AML-193 (cell line): ENCODE measurements at regions not wholly inside any gene's neighbourhood (a gene's known extent, or its start where the extent isn't known, plus 50 kb on each side); places are given as distances from the start of the nearest gene placed in this dataset.

Experiments used
- DNase-seq, 2 experiments: peaks; one replicate each; lab custom pipeline; 2025; lab: John Stamatoyannopoulos, UW

GRCh38 chr4:1495416-1496115 is 89.3 kb upstream of the NKX1-1 start:
- no peak for DNase-seq

GRCh38 chr4:1494416-1495315 is 88.4 kb upstream of the NKX1-1 start:
- DNase-seq = no peak

GRCh38 chr4:1493540-1494287 is 87.5 kb upstream of the NKX1-1 start:
- no peak for DNase-seq

GRCh38 chr4:1492651-1493539 is 86.7 kb upstream of the NKX1-1 start:
- no peak for DNase-seq

GRCh38 chr4:1492142-1492457 is 85.9 kb upstream of the NKX1-1 start:
- DNase-seq = no peak

GRCh38 chr4:1491328-1492141 is 85.3 kb upstream of the NKX1-1 start:
- DNase-seq = no peak

- no peak for DNase-seq
These were observed 84.5 kb upstream of the NKX1-1 start for GRCh38 chr4:1490654-1491327.

- DNase-seq = no peak
These were observed 83.9 kb upstream of the NKX1-1 start for GRCh38 chr4:1490011-1490653.

- no peak for DNase-seq
These were observed 83.4 kb upstream of the NKX1-1 start for GRCh38 chr4:1489639-1489995.

GRCh38 chr4:1488831-1489638 is 82.8 kb upstream of the NKX1-1 start:
- no peak for DNase-seq

- no peak for DNase-seq
These were observed 82.1 kb upstream of the NKX1-1 start for GRCh38 chr4:1488357-1488756.

GRCh38 chr4:1487761-1488160 is 81.5 kb upstream of the NKX1-1 start:
- no peak for DNase-seq

GRCh38 chr4:1487106-1487505 is 80.9 kb upstream of the NKX1-1 start:
- DNase-seq = no peak

GRCh38 chr4:1485280-1485679 is 79.0 kb upstream of the NKX1-1 start:
- DNase-seq = no peak

- DNase-seq = no peak
These were observed 74.5 kb upstream of the NKX1-1 start for GRCh38 chr4:1480720-1481119.

- DNase-seq = no peak
These were observed 73.2 kb upstream of the NKX1-1 start for GRCh38 chr4:1479454-1479853.

- DNase-seq = no peak
These were observed 72.6 kb upstream of the NKX1-1 start for GRCh38 chr4:1478766-1479355.

- DNase-seq = no peak
These were observed 71.0 kb upstream of the NKX1-1 start for GRCh38 chr4:1477045-1477840.
